ENCODE measurements at regions not wholly inside any gene's neighbourhood (a gene's known extent, or its start where the extent isn't known, plus 50 kb on each side); places are given as distances from the start of the nearest gene placed in this dataset.

DNA sequence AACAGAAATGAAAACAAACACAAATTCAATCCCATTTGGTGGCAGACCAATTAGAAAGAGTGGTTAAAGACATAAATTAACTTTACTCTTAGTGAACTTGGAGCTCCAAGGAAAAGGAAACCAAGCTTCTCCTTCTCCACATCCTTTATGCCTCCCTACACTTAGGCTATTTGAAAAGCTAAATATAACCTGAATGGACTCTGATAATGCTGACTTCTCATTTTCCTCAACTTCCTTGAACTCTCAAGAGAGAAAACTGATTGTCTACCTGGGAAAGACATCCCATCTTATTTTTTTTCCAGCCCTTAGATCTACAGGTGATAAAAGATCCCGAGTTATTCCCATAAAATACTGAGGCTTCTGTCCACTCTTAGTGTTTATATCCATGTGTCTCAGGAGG lies 178.4 kb upstream of the SPAG17 start:
- Histone ChIP-seq H3K9me2 (replicated peaks; ENCODE audit: control insufficient read depth, low read length) (no peaks in the 10 kb centered on the region), H3K27ac (ENCODE audit: low read depth, low read length) (no peak overlapping the region), H3K4me1 (ENCODE audit: control insufficient read depth, low read length) (no peaks in the 10 kb centered on the region), H3K36me3 (ENCODE audit: control insufficient read depth, low read length) (no peaks in the 10 kb centered on the region), H3K79me2 (ENCODE audit: control insufficient read depth, low read length) (no peaks in the 10 kb centered on the region), H3K9me3 (ENCODE audit: control insufficient read depth, insufficient read depth, low read length) (no peaks in the 10 kb centered on the region), H3K4me3 (ENCODE audit: low read length) (no peak overlapping the region), H3K27me3 (ENCODE audit: control insufficient read depth, low read length) (no peaks in the 10 kb centered on the region), H3F3A (ENCODE audit: control insufficient read depth, insufficient read depth) (no peaks in the 10 kb centered on the region), H4K20me1 (ENCODE audit: control insufficient read depth, insufficient read depth, low read depth, low read length) (no peaks in the 10 kb centered on the region), H3K4me2 (ENCODE audit: low read length) (no peak overlapping the region)
- TF ChIP-seq, protein P1, sequence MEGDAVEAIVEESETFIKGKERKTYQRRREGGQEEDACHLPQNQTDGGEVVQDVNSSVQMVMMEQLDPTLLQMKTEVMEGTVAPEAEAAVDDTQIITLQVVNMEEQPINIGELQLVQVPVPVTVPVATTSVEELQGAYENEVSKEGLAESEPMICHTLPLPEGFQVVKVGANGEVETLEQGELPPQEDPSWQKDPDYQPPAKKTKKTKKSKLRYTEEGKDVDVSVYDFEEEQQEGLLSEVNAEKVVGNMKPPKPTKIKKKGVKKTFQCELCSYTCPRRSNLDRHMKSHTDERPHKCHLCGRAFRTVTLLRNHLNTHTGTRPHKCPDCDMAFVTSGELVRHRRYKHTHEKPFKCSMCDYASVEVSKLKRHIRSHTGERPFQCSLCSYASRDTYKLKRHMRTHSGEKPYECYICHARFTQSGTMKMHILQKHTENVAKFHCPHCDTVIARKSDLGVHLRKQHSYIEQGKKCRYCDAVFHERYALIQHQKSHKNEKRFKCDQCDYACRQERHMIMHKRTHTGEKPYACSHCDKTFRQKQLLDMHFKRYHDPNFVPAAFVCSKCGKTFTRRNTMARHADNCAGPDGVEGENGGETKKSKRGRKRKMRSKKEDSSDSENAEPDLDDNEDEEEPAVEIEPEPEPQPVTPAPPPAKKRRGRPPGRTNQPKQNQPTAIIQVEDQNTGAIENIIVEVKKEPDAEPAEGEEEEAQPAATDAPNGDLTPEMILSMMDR (IDR thresholded peaks at IDR 0.05; ENCODE audit: low read depth, low read length, poor library complexity, severe bottlenecking): no peak
- no peak for TF ChIP-seq EZH2phosphoT487 (IDR thresholded peaks at IDR 0.05; ENCODE audit: borderline replicate concordance, low read length)

DNA sequence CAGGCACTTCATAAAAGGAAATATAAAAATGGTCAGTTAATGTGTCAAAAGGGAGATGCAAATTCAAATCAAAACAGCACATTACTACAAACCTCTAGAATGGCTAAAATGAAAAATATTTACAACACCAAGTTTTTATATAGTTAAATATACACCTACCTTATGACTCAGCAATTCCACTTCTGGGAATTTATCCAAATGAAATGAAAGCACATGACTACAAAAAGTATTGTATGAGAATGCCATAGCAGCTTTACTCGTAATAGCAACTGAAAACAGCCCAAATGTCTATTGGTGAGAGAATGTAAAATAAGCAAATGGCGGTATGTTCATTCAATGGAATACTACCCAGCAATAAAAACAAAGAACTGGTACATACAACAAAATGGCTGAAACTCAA lies 175.8 kb upstream of the SPAG17 start:
- Histone ChIP-seq H4K20me1 (ENCODE audit: control insufficient read depth, insufficient read depth, low read depth, low read length) (no peaks in the 10 kb centered on the region), H3K27me3 (ENCODE audit: control insufficient read depth, low read length) (no peaks in the 10 kb centered on the region), H3K9me2 (replicated peaks; ENCODE audit: control insufficient read depth, low read length) (no peaks in the 10 kb centered on the region), H3K79me2 (ENCODE audit: control insufficient read depth, low read length) (no peaks in the 10 kb centered on the region), H3K27ac (ENCODE audit: low read depth, low read length) (no peak overlapping the region), H3K9me3 (ENCODE audit: control insufficient read depth, insufficient read depth, low read length) (no peaks in the 10 kb centered on the region), H3K4me3 (ENCODE audit: low read length) (no peak overlapping the region), H3F3A (ENCODE audit: control insufficient read depth, insufficient read depth) (no peaks in the 10 kb centered on the region), H3K4me2 (ENCODE audit: low read length) (no peak overlapping the region), H3K36me3 (ENCODE audit: control insufficient read depth, low read length) (no peaks in the 10 kb centered on the region), H3K4me1 (ENCODE audit: control insufficient read depth, low read length) (no peaks in the 10 kb centered on the region)
- TF ChIP-seq EZH2phosphoT487 (IDR thresholded peaks at IDR 0.05; ENCODE audit: borderline replicate concordance, low read length): no peak
- TF ChIP-seq, protein P1 (IDR thresholded peaks at IDR 0.05; ENCODE audit: low read depth, low read length, poor library complexity, severe bottlenecking): no peak

DNA sequence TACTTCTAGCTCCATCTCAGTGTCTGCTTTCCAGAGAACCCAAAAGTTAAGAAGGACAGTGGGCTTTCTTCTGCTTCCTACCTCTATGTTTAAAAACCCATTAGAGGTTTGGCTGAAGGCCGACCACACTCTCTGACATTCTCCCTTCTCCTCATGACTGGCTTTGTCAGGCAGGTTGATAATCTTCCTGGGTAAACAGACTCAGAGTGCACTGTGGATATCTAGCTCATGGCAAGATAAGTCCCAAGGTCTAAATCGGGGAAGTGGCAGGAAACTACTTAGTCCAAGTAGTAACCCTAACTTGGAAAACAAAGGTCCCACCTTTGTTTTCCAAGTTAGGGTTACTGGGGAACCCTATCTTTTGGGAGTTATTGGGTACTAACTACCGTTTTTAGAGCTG lies 161.9 kb upstream of the SPAG17 start:
- no peaks in the 10 kb centered on the region for H3K79me2 ChIP-seq (ENCODE audit: control insufficient read depth, low read length)
- no peaks in the 10 kb centered on the region for H3K4me1 ChIP-seq (ENCODE audit: control insufficient read depth, low read length)
- no peak overlapping the region for H3K27ac ChIP-seq (ENCODE audit: low read depth, low read length)
- no peaks in the 10 kb centered on the region for H3K36me3 ChIP-seq (ENCODE audit: control insufficient read depth, low read length)
- no peaks in the 10 kb centered on the region for H3K9me2 ChIP-seq (replicated peaks; ENCODE audit: control insufficient read depth, low read length)
- no peaks in the 10 kb centered on the region for H3F3A ChIP-seq (ENCODE audit: control insufficient read depth, insufficient read depth)
- TF ChIP-seq, protein P1 (IDR thresholded peaks at IDR 0.05; ENCODE audit: low read depth, low read length, poor library complexity, severe bottlenecking): no peak
- TF ChIP-seq EZH2phosphoT487 (IDR thresholded peaks at IDR 0.05; ENCODE audit: borderline replicate concordance, low read length): no peak
- no peaks in the 10 kb centered on the region for H3K9me3 ChIP-seq (ENCODE audit: control insufficient read depth, insufficient read depth, low read length)
- no peak overlapping the region for H3K4me3 ChIP-seq (ENCODE audit: low read length)
- H3K27me3 ChIP-seq (ENCODE audit: control insufficient read depth, low read length): no peaks in the 10 kb centered on the region
- no peaks in the 10 kb centered on the region for H4K20me1 ChIP-seq (ENCODE audit: control insufficient read depth, insufficient read depth, low read depth, low read length)
- no peak overlapping the region for H3K4me2 ChIP-seq (ENCODE audit: low read length)
